Lower leg skin (tissue), 4 donors: ENCODE measurements at regions not wholly inside any gene's neighbourhood (a gene's known extent, or its start where the extent isn't known, plus 50 kb on each side); places are given as distances from the start of the nearest gene placed in this dataset.

ENCODE experiments used
- DNase-seq, 2 donors: peaks; one replicate each; pipeline ENCODE4 v3.0.0-alpha.2; 2019; ENCODE audit warnings: low spot score in 2 of 2
- H3K4me3 ChIP-seq: fragments of 200-600 bp; sonication (generic); 2 replicates; pipeline ENCODE4 v1.5.1; 2017; ENCODE audit warnings: mild to moderate bottlenecking, low read depth; ENCODE audit not compliant: poor library complexity, severe bottlenecking
- POLR2A ChIP-seq, 2 donors: fragments of 450-650 bp; IDR thresholded peaks; one replicate each; pipeline ENCODE4 v1.6.1; 2016 to 2017; ENCODE audit warnings: antibody characterized with exemption in 2 of 2, mild to moderate bottlenecking in 1 of 2, moderate library complexity in 1 of 2
- WGBS, 2 donors: methylation state at CpG; one replicate each; pipeline ENCODE4 v1.1.5; 2018; 5-methylcytosine and 5-hydroxymethylcytosine counted together
- intact Hi-C: fragments of 100-400 bp; cut with DNase I; formaldehyde crosslinking; loops from one replicate; pipeline ENCODE4 v1.15.0; 2023; ENCODE audit warnings: low total_unique reads
- TF ChIP-seq, protein P1 (sequence below), 3 donors: fragments of 450-650 bp; IDR thresholded peaks; one replicate each; pipeline ENCODE4 v1.5.1; 2016; ENCODE audit warnings: antibody characterized with exemption in 3 of 3, mild to moderate bottlenecking in 3 of 3, moderate library complexity in 2 of 3

DNA sequence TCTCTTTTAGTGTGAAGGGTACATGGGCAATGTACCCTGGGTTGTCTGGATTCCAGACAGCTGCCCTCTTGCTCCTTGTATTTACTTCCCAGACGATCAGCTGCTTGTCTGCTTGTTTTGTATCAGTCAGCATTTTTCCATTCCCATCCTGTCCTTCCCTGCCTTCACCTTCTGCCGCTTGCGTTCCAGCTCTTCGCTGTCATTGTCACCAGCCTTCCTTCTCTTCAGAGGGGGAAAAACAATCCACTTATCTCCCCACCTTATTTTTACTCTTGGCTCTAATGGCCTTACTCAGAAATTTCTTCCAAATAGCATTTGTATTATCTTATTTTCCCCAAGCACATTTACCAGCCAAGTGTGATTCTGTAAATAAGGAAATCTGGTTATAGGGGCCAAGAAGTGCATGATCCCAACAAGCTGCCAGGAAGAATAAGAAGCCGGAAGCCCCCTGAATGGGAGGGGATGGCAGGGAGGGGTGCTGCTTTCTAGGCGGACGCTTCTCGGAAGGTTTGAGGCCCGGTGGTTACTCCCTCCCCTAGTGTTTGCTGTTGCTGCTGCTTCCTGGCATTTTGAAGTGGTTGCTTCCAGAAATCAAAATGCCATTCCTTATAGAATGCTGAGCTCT is 497.6 kb downstream of the NTRK3 start:
- TF ChIP-seq POLR2A (IDR thresholded peaks at IDR 0.05): no peak
- TF ChIP-seq, protein P1, sequence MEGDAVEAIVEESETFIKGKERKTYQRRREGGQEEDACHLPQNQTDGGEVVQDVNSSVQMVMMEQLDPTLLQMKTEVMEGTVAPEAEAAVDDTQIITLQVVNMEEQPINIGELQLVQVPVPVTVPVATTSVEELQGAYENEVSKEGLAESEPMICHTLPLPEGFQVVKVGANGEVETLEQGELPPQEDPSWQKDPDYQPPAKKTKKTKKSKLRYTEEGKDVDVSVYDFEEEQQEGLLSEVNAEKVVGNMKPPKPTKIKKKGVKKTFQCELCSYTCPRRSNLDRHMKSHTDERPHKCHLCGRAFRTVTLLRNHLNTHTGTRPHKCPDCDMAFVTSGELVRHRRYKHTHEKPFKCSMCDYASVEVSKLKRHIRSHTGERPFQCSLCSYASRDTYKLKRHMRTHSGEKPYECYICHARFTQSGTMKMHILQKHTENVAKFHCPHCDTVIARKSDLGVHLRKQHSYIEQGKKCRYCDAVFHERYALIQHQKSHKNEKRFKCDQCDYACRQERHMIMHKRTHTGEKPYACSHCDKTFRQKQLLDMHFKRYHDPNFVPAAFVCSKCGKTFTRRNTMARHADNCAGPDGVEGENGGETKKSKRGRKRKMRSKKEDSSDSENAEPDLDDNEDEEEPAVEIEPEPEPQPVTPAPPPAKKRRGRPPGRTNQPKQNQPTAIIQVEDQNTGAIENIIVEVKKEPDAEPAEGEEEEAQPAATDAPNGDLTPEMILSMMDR (IDR thresholded peaks at IDR 0.05): no peak
- no peak for DNase-seq
- H3K4me3 ChIP-seq: no peak overlapping the region
- intact Hi-C loops: no loop called here
- WGBS, 2 donors: 77 to 82% methylated on average over 9 of the region's 9 CpGs

- no peak overlapping the region for H3K4me3 ChIP-seq
- TF ChIP-seq, protein P1 (IDR thresholded peaks at IDR 0.05): no peak
- no peak for TF ChIP-seq POLR2A (IDR thresholded peaks at IDR 0.05)
- intact Hi-C loops: no loop called here
- no peak for DNase-seq
- 85 to 92% methylated on average over 7 of the region's 7 CpGs for WGBS, 2 donors
These were observed 499.5 kb downstream of the NTRK3 start for GRCh38 chr15:87757084-87757483.

GRCh38 chr15:87756072-87756471 is 500.5 kb downstream of the NTRK3 start:
- 78 to 91% methylated on average over 3 of the region's 3 CpGs for WGBS, 2 donors
- no peak for TF ChIP-seq POLR2A (IDR thresholded peaks at IDR 0.05)
- TF ChIP-seq, protein P1 (IDR thresholded peaks at IDR 0.05): no peak

DNA sequence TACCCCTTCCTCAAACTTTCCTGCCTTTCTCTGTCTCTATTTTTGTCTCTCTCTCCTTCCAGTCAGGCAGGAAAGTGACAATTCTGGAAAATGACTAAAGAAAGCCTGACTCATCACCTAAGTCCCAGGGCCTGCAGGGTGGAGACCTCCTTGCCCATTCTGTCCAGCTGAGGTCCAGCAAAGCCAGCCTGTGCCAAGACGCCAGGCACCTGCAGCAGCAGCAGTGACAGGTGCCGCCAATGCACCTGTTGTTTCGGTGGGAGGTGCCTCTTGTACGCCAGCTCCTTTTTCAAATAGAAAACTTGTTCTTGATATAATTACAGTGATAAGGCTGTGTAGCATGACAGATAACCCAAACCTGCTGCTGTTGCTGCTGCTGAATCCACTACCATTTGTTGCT is 501.3 kb downstream of the NTRK3 start:
- intact Hi-C loops: no loop called here
- no peak for TF ChIP-seq POLR2A (IDR thresholded peaks at IDR 0.05)
- TF ChIP-seq, protein P1 (IDR thresholded peaks at IDR 0.05): no peak
- WGBS, 2 donors: 87 to 91% methylated on average over 4 of the region's 4 CpGs
- DNase-seq: no peak
- H3K4me3 ChIP-seq: no peak overlapping the region

More at GRCh38 chr15:87756072-87756471, 500.5 kb downstream of the NTRK3 start:
- no peak overlapping the region for H3K4me3 ChIP-seq
- no peak for DNase-seq
- intact Hi-C loops: no loop called here

DNA sequence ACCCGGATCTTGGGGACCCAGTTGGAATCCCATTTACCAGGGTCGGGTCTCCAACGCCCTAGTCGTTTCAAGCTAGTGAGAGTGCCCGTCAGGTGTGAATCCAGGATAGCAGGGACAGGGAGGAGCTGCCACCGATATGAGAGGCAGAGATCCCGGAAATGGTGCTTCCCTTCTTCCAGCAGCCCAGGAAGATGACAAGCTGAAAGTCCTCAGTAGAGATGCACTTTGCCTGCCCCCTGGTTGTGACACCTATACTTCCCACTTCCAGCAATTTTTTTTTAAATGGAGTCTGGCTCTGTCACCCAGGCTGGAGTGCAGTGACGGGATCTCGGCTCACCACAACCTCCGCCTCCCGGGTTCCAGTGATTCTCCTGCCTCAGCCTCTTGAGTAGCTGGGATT is 503.0 kb downstream of the NTRK3 start:
- H3K4me3 ChIP-seq: no peak overlapping the region
- intact Hi-C loops: no loop called here
- TF ChIP-seq POLR2A (IDR thresholded peaks at IDR 0.05): no peak
- TF ChIP-seq, protein P1 (IDR thresholded peaks at IDR 0.05): no peak
- 71 to 77% methylated on average over 11 of the region's 11 CpGs for WGBS, 2 donors
- DNase-seq: no peak
